A549 (cell line): ENCODE measurements at regions not wholly inside any gene's neighbourhood (a gene's known extent, or its start where the extent isn't known, plus 50 kb on each side); places are given as distances from the start of the nearest gene placed in this dataset.

Experiments
- ATAC-seq, 2 experiments: fragments of 200-7000 bp in 1 of 2; fragments of >200 bp in 1 of 2; cut with Nextera tagmentation in 1 of 2; cut with Tn5 transposase in 1 of 2; 3 replicates each; pipeline versions ENCODE4 v1.8.0 to v1.9.1; 2018 to 2020; ENCODE audit warnings: mild to moderate bottlenecking in 1 of 2, moderate library complexity in 1 of 2
- CTCF ChIA-PET: fragments of 300-600 bp; sonication (Branson Sonifier 250); formaldehyde crosslinking; extraction: SDS; loops from one replicate; lab custom pipeline; 2021; ENCODE audit warnings: antibody characterized with exemption, inconsistent platforms; lab: Yijun Ruan, JAX
- POLR2A ChIA-PET: fragments of 350-600 bp; formaldehyde crosslinking; extraction: SDS; loops from one replicate; lab custom pipeline; 2021; ENCODE audit warnings: antibody characterized with exemption, inconsistent platforms; lab: Yijun Ruan, JAX
- DNase-seq, 2 experiments: peaks; one replicate each; pipeline versions ENCODE4 v3.0.0 to v3.0.0-alpha.2; 2011 to 2016; ENCODE audit warnings: low read depth in 1 of 2, low spot score in 1 of 2
- FAIRE-seq: peaks from 2 replicates; lab custom pipeline; 2011; peaks lifted over from hg19 to GRCh38; lab: Jason Lieb, UNC
- H3K27ac ChIP-seq, 2 experiments: fragments of >200 bp; sonication (Bioruptor Twin); formaldehyde crosslinking; 3 replicates each; pipeline ENCODE4 v1.5.1; 2016 to 2017
- H3K4me1 ChIP-seq: fragments of >200 bp; sonication (Bioruptor Twin); formaldehyde crosslinking; 3 replicates; pipeline ENCODE4 v1.6.1; 2016
- H3K4me2 ChIP-seq: fragments of >200 bp; sonication (Bioruptor Twin); formaldehyde crosslinking; 3 replicates; pipeline ENCODE4 v1.6.1; 2016
- H3K4me3 ChIP-seq: fragments of >200 bp; sonication (Bioruptor Twin); formaldehyde crosslinking; 3 replicates; pipeline ENCODE4 v1.5.1; 2016
- H3K9me3 ChIP-seq: fragments of >200 bp; sonication (Bioruptor Twin); formaldehyde crosslinking; 3 replicates; pipeline ENCODE4 v1.6.1; 2016
- ATOH8 ChIP-seq: fragments of 250-450 bp; sonication (Bioruptor Pico); IDR thresholded peaks from 2 replicates; pipeline ENCODE4 v1.5.0; 2020; ENCODE audit warnings: low read depth, mild to moderate bottlenecking, moderate library complexity
- CBX2 ChIP-seq: fragments of 200-600 bp; sonication (generic); IDR thresholded peaks from 2 replicates; pipeline ENCODE4 v1.6.1; 2016; ENCODE audit warnings: low read depth, mild to moderate bottlenecking, borderline replicate concordance
- CBX8 ChIP-seq: fragments of 200-600 bp; sonication (generic); IDR thresholded peaks from 2 replicates; pipeline ENCODE4 v1.6.1; 2016
- CEBPB ChIP-seq, 2 experiments: fragments of >200 bp in 1 of 2; sonication (Bioruptor Twin) in 1 of 2; formaldehyde crosslinking in 1 of 2; IDR thresholded peaks; 2 replicates each; pipeline ENCODE4 v1.6.1; 2012 to 2016
- CHD4 ChIP-seq: fragments of 200-600 bp; sonication (generic); IDR thresholded peaks from 2 replicates; pipeline ENCODE4 v1.6.1; 2016; ENCODE audit warnings: antibody characterized with exemption, mild to moderate bottlenecking, borderline replicate concordance
- EHF ChIP-seq: fragments of 250-450 bp; sonication (Bioruptor Pico); IDR thresholded peaks from 2 replicates; pipeline ENCODE4 v1.5.0; 2020; ENCODE audit warnings: mild to moderate bottlenecking
- EHMT2 ChIP-seq: fragments of 200-600 bp; sonication (generic); IDR thresholded peaks from 2 replicates; pipeline ENCODE4 v1.6.1; 2016; ENCODE audit warnings: antibody characterized with exemption, low read depth, mild to moderate bottlenecking, moderate library complexity
- EP300 ChIP-seq, 2 experiments: fragments of >200 bp; sonication (Bioruptor Twin); formaldehyde crosslinking; IDR thresholded peaks; 2 replicates in 1 of 2; 3 replicates in 1 of 2; pipeline ENCODE4 v1.6.1; 2016 to 2017
- FOSL2 ChIP-seq, 2 experiments: fragments of 450-650 bp in 1 of 2; fragments of >200 bp in 1 of 2; sonication (Bioruptor Twin) in 1 of 2; formaldehyde crosslinking; IDR thresholded peaks; 2 replicates each; pipeline versions ENCODE4 v1.5.0 to v1.6.1; 2016 to 2020; ENCODE audit warnings: mild to moderate bottlenecking in 1 of 2, moderate library complexity in 1 of 2
- HDAC2 ChIP-seq: fragments of 200-600 bp; sonication (generic); IDR thresholded peaks from 2 replicates; pipeline ENCODE4 v1.6.1; 2016
- JUNB ChIP-seq: fragments of >200 bp; sonication (Bioruptor Twin); formaldehyde crosslinking; IDR thresholded peaks from 2 replicates; pipeline ENCODE4 v1.6.1; 2016
- KDM1A ChIP-seq: fragments of 200-600 bp; sonication (generic); IDR thresholded peaks from 2 replicates; pipeline ENCODE4 v1.6.1; 2016; ENCODE audit warnings: low read depth, mild to moderate bottlenecking
- KDM5A ChIP-seq: fragments of 200-600 bp; sonication (generic); IDR thresholded peaks from 2 replicates; pipeline ENCODE4 v1.6.1; 2016; ENCODE audit warnings: antibody characterized with exemption, mild to moderate bottlenecking
- MAFK ChIP-seq: fragments of 450-650 bp; IDR thresholded peaks from 2 replicates; pipeline ENCODE4 v1.6.1; 2014; ENCODE audit not compliant: partially characterized antibody
- MAZ ChIP-seq: fragments of 150-350 bp; IDR thresholded peaks from 2 replicates; pipeline ENCODE4 v1.6.1; 2014; ENCODE audit warnings: antibody characterized with exemption, low read depth, low read length, borderline replicate concordance
- MYC ChIP-seq: IDR thresholded peaks from 2 replicates; pipeline ENCODE4 v1.6.1; 2012; ENCODE audit warnings: mild to moderate bottlenecking, inconsistent platforms, low read length, improper control_type of control experiment, borderline replicate concordance
- NFE2L2 ChIP-seq: fragments of 150-350 bp; conservative IDR thresholded peaks from 2 replicates; pipeline ENCODE4 v1.6.1; 2014; ENCODE audit warnings: low read length
- PHF8 ChIP-seq: fragments of 200-600 bp; sonication (generic); IDR thresholded peaks from 2 replicates; pipeline ENCODE4 v1.6.1; 2016; ENCODE audit warnings: low read depth, mild to moderate bottlenecking, antibody characterized with exemption, moderate library complexity, borderline replicate concordance
- POLR2A ChIP-seq: IDR thresholded peaks from 2 replicates; pipeline ENCODE4 v1.6.1; 2012; ENCODE audit warnings: mild to moderate bottlenecking, low read length
- POLR2AphosphoS2 ChIP-seq: conservative IDR thresholded peaks from 2 replicates; pipeline ENCODE4 v1.6.1; 2012; ENCODE audit warnings: low read length, improper control_type of control experiment, inconsistent platforms
- RARB ChIP-seq: fragments of 250-450 bp; sonication (Bioruptor Pico); IDR thresholded peaks from 2 replicates; pipeline ENCODE4 v1.8.0; 2021; ENCODE audit warnings: mild to moderate bottlenecking, moderate library complexity
- SREBF2 ChIP-seq: fragments of 450-650 bp; IDR thresholded peaks from 2 replicates; pipeline ENCODE4 v1.6.1; 2014; ENCODE audit warnings: mild to moderate bottlenecking, moderate library complexity
- TFCP2L1 ChIP-seq: fragments of 250-450 bp; sonication (Bioruptor Pico); IDR thresholded peaks from 2 replicates; pipeline ENCODE4 v1.5.0; 2021; ENCODE audit warnings: mild to moderate bottlenecking
- USF2 ChIP-seq: fragments of 450-650 bp; IDR thresholded peaks from 2 replicates; pipeline ENCODE4 v1.6.1; 2014; ENCODE audit warnings: antibody characterized with exemption
- ZFP36 ChIP-seq: fragments of 450-650 bp; IDR thresholded peaks from 2 replicates; pipeline ENCODE4 v1.6.1; 2014; ENCODE audit warnings: borderline replicate concordance; ENCODE audit not compliant: partially characterized antibody
- ZNF302 ChIP-seq: fragments of 250-450 bp; sonication (Bioruptor Pico); IDR thresholded peaks from 2 replicates; pipeline ENCODE4 v1.9.0; 2021; ENCODE audit warnings: inconsistent platforms, mild to moderate bottlenecking, moderate library complexity
- ZSCAN20 ChIP-seq: fragments of 250-450 bp; sonication (Bioruptor Pico); IDR thresholded peaks from 2 replicates; pipeline ENCODE4 v1.8.0; 2022; ENCODE audit warnings: mild to moderate bottlenecking, moderate library complexity
- WGBS: methylation state at CpG from one replicate; pipeline ENCODE4 v1.1.6; 2017; ENCODE audit errors: missing lambda C conversion rate; 5-methylcytosine and 5-hydroxymethylcytosine counted together
- TF ChIP-seq, protein P1 (sequence below): IDR thresholded peaks from 2 replicates; pipeline ENCODE4 v1.6.1; 2012
- TF ChIP-seq, protein P2 (sequence below): fragments of >200 bp; sonication (Bioruptor Twin); formaldehyde crosslinking; IDR thresholded peaks from 3 replicates; pipeline ENCODE4 v1.6.1; 2016
- TF ChIP-seq, protein P3 (sequence below): fragments of 200-600 bp; sonication (generic); IDR thresholded peaks from 2 replicates; pipeline ENCODE4 v1.6.1; 2016; ENCODE audit warnings: antibody characterized with exemption, mild to moderate bottlenecking, moderate library complexity
- TF ChIP-seq, protein P4 (sequence below): fragments of 150-350 bp; IDR thresholded peaks from 2 replicates; pipeline ENCODE4 v1.6.1; 2014; ENCODE audit warnings: low read depth, mild to moderate bottlenecking, low read length

- 52% methylated on average over 4 of the region's 4 CpGs for WGBS
- H3K4me1 ChIP-seq = no peaks in the 10 kb centered on the region
- ATAC-seq (no peak), DNase-seq (no peak), FAIRE-seq (no peak)
- no peak overlapping the region for H3K27ac ChIP-seq
- no peak overlapping the region for H3K4me3 ChIP-seq
- ChIA-PET CTCF (interaction anchor here (1.1 to 3.9 kb wide), 5 partner anchors 7 to 109 kb away, joined by 3 to 18 read pairs (median 4); no protein-coding TSS in a partner anchor), POLR2A (no interaction called here)
- no peaks in the 10 kb centered on the region for H3K9me3 ChIP-seq
- no peak overlapping the region for H3K4me2 ChIP-seq
- TF ChIP-seq PHF8 (no peak), EP300 (IDR thresholded peaks at IDR 0.05) (no peak), CHD4 (no peak), USF2 (no peak), MYC (no peak), EHF (no peak), POLR2A (no peak), MAFK (no peak), KDM1A (no peak), ZFP36 (no peak), HDAC2 (no peak), TFCP2L1 (CRISPR knock-in tag) (no peak), NFE2L2 (no peak), FOSL2 (IDR thresholded peaks at IDR 0.05) (no peak), FOSL2 (CRISPR knock-in tag; IDR thresholded peaks at IDR 0.05) (no peak), POLR2AphosphoS2 (no peak), CBX8 (no peak), ZSCAN20 (CRISPR knock-in tag) (no peak)
- TF ChIP-seq, protein P1, sequence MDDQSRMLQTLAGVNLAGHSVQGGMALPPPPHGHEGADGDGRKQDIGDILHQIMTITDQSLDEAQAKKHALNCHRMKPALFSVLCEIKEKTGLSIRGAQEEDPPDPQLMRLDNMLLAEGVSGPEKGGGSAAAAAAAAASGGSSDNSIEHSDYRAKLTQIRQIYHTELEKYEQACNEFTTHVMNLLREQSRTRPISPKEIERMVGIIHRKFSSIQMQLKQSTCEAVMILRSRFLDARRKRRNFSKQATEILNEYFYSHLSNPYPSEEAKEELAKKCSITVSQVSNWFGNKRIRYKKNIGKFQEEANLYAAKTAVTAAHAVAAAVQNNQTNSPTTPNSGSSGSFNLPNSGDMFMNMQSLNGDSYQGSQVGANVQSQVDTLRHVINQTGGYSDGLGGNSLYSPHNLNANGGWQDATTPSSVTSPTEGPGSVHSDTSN = no peak
- TF ChIP-seq, protein P2, sequence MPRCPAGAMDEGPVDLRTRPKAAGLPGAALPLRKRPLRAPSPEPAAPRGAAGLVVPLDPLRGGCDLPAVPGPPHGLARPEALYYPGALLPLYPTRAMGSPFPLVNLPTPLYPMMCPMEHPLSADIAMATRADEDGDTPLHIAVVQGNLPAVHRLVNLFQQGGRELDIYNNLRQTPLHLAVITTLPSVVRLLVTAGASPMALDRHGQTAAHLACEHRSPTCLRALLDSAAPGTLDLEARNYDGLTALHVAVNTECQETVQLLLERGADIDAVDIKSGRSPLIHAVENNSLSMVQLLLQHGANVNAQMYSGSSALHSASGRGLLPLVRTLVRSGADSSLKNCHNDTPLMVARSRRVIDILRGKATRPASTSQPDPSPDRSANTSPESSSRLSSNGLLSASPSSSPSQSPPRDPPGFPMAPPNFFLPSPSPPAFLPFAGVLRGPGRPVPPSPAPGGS = no peak
Observed at GRCh38 chr5:174526177-174526576, 198.2 kb upstream of the MSX2 start.

GRCh38 chr5:174527916-174528540 lies 196.4 kb upstream of the MSX2 start:
- WGBS = 90% methylated on average over 11 of the region's 11 CpGs
- ChIA-PET CTCF (interaction anchor here (0.6 to 1.4 kb wide), 2 partner anchors 108 to 329 kb away, joined by 3 to 4 read pairs; no protein-coding TSS in a partner anchor), POLR2A (no interaction called here)
- ATAC-seq (no peak), DNase-seq (no peak), FAIRE-seq (no peak)
- H3K4me3 ChIP-seq = no peak overlapping the region
- peak overlapping the region in 1 of 2 experiments; percentile 9; a peak in 1 of 6 replicates for H3K27ac ChIP-seq
- H3K4me1 ChIP-seq = peaks cover 13% of the 10 kb centered on the region
- H3K9me3 ChIP-seq = no peaks in the 10 kb centered on the region
- no peak overlapping the region for H3K4me2 ChIP-seq
- TF ChIP-seq RARB (CRISPR knock-in tag) (no peak), SREBF2 (no peak), KDM1A (no peak), KDM5A (no peak), MAFK (no peak), EHF (no peak), CBX2 (no peak), JUNB (no peak), ATOH8 (CRISPR knock-in tag) (no peak), EHMT2 (no peak), EP300 (IDR thresholded peaks at IDR 0.05) (no peak), CEBPB (IDR thresholded peaks at IDR 0.05) (no peak), ZNF302 (no peak), MAZ (no peak)
- TF ChIP-seq, protein P3, sequence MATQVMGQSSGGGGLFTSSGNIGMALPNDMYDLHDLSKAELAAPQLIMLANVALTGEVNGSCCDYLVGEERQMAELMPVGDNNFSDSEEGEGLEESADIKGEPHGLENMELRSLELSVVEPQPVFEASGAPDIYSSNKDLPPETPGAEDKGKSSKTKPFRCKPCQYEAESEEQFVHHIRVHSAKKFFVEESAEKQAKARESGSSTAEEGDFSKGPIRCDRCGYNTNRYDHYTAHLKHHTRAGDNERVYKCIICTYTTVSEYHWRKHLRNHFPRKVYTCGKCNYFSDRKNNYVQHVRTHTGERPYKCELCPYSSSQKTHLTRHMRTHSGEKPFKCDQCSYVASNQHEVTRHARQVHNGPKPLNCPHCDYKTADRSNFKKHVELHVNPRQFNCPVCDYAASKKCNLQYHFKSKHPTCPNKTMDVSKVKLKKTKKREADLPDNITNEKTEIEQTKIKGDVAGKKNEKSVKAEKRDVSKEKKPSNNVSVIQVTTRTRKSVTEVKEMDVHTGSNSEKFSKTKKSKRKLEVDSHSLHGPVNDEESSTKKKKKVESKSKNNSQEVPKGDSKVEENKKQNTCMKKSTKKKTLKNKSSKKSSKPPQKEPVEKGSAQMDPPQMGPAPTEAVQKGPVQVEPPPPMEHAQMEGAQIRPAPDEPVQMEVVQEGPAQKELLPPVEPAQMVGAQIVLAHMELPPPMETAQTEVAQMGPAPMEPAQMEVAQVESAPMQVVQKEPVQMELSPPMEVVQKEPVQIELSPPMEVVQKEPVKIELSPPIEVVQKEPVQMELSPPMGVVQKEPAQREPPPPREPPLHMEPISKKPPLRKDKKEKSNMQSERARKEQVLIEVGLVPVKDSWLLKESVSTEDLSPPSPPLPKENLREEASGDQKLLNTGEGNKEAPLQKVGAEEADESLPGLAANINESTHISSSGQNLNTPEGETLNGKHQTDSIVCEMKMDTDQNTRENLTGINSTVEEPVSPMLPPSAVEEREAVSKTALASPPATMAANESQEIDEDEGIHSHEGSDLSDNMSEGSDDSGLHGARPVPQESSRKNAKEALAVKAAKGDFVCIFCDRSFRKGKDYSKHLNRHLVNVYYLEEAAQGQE = no peak
- TF ChIP-seq, protein P4, sequence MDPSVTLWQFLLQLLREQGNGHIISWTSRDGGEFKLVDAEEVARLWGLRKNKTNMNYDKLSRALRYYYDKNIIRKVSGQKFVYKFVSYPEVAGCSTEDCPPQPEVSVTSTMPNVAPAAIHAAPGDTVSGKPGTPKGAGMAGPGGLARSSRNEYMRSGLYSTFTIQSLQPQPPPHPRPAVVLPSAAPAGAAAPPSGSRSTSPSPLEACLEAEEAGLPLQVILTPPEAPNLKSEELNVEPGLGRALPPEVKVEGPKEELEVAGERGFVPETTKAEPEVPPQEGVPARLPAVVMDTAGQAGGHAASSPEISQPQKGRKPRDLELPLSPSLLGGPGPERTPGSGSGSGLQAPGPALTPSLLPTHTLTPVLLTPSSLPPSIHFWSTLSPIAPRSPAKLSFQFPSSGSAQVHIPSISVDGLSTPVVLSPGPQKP = no peak
